Panc1 (cell line): ENCODE measurements at regions not wholly inside any gene's neighbourhood (a gene's known extent, or its start where the extent isn't known, plus 50 kb on each side); places are given as distances from the start of the nearest gene placed in this dataset.

Source experiments
- ATAC-seq: fragments of 200-7000 bp; cut with Tn5 transposase; 2 replicates; pipeline ENCODE4 v1.9.1; 2020; ENCODE audit warnings: mild to moderate bottlenecking, moderate library complexity
- BruUV-seq: library from RNA; stranded (reverse); fragments of 400-500 nt; replicated peaks from 2 replicates; lab custom pipeline; 2021; lab: Mats Ljungman, UMichigan
- CTCF ChIA-PET: fragments of 300-600 bp; sonication (Branson Sonifier 250); formaldehyde crosslinking; loops from one replicate; lab custom pipeline; 2022; ENCODE audit warnings: antibody characterized with exemption; lab: Charles Lee
- POLR2A ChIA-PET: fragments of 300-600 bp; sonication (Branson Sonifier 250); formaldehyde crosslinking; loops from one replicate; lab custom pipeline; 2022; ENCODE audit warnings: antibody characterized with exemption; lab: Charles Lee
- DNase-seq: peaks from one replicate; pipeline ENCODE4 v3.0.0-alpha.2; 2010; ENCODE audit warnings: low read depth, low spot score
- H3K27ac ChIP-seq: 2 replicates; pipeline ENCODE4 v1.5.1; 2011; ENCODE audit warnings: mild to moderate bottlenecking, low read length, inconsistent platforms
- H3K27me3 ChIP-seq: fragments of 200-500 bp; sonication (Bioruptor generic); 2 replicates; pipeline ENCODE4 v1.6.0; 2014; ENCODE audit warnings: low read length, inconsistent platforms; ENCODE audit not compliant: control insufficient read depth, insufficient read depth
- H3K36me3 ChIP-seq: fragments of 200-500 bp; sonication (Bioruptor generic); 2 replicates; pipeline ENCODE4 v1.5.1; 2014; ENCODE audit warnings: inconsistent platforms, mild to moderate bottlenecking, low read length, moderate library complexity; ENCODE audit not compliant: control insufficient read depth, insufficient read depth
- H3K4me1 ChIP-seq: 2 replicates; pipeline ENCODE4 v1.5.1; 2011; ENCODE audit warnings: inconsistent platforms, mild to moderate bottlenecking, low read length, moderate library complexity; ENCODE audit not compliant: control insufficient read depth, insufficient read depth
- H3K4me3 ChIP-seq, 2 experiments: 2 replicates each; pipeline ENCODE4 v1.5.1; 2011 to 2012; ENCODE audit warnings: low read depth in 2 of 2, low read length in 2 of 2, mild to moderate bottlenecking in 2 of 2, inconsistent platforms in 1 of 2, moderate library complexity in 1 of 2
- H3K9me3 ChIP-seq: fragments of 200-500 bp; sonication (Bioruptor generic); 2 replicates; pipeline ENCODE4 v1.5.1; 2014; ENCODE audit warnings: low read depth, mild to moderate bottlenecking, inconsistent platforms, low read length, moderate library complexity; ENCODE audit not compliant: control insufficient read depth, insufficient read depth
- POLR2AphosphoS5 ChIP-seq: IDR thresholded peaks from 2 replicates; pipeline ENCODE4 v1.6.1; 2012; ENCODE audit warnings: mild to moderate bottlenecking, low read depth, low read length, moderate library complexity
- REST ChIP-seq, 2 experiments: IDR thresholded peaks; 2 replicates each; pipeline ENCODE4 v1.6.1; 2011 to 2012; ENCODE audit warnings: low read depth in 2 of 2, control low read depth in 1 of 2, low read length in 1 of 2, mild to moderate bottlenecking in 1 of 2, moderate library complexity in 1 of 2; ENCODE audit not compliant: insufficient read depth in 1 of 2
- SIN3A ChIP-seq: IDR thresholded peaks from 2 replicates; pipeline ENCODE4 v1.6.1; 2012; ENCODE audit warnings: low read depth, mild to moderate bottlenecking, low read length, moderate library complexity, borderline replicate concordance; ENCODE audit not compliant: insufficient read depth
- TCF7L2 ChIP-seq: IDR thresholded peaks from 2 replicates; pipeline ENCODE4 v1.6.1; 2011; ENCODE audit warnings: mild to moderate bottlenecking, low read depth, low read length, inconsistent platforms
- in situ Hi-C: cut with HindIII; loops from 2 replicates; pipeline ENCODE4 v1.10.0; 2016; ENCODE audit warnings: low sequenced_read_pairs, low pct_unique_long_range_greater_than_20kb
- intact Hi-C: fragments of 100-400 bp; cut with micrococcal nuclease; formaldehyde crosslinking; loops from one replicate; pipeline ENCODE4 v1.10.0; 2022; ENCODE audit not compliant: unreplicated experiment
- TF ChIP-seq, protein P1 (sequence below): fragments of 450-650 bp; IDR thresholded peaks from 2 replicates; pipeline ENCODE4 v1.5.1; 2017; ENCODE audit warnings: mild to moderate bottlenecking

DNA sequence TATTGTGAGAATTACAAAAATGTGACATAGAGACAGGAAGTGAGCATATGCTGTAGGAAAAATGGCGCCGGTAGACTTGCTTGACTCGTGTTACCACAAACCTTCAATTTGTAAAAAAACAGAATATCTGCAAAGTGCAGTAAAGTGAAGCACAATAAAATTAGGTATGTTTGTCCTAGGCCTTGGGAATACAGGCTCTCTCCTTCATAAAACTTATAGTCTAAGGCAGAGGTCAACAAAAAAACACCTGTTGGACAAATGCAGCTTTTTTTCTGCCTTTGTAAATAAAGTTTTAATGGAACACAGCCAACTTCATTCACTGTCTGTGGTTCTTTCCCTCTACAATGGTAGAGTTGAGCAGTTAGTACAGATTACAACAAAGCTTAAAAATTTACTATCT, 216.8 kb upstream of the SATB1 start:
- no peak for DNase-seq
- TF ChIP-seq TCF7L2 (no peak), SIN3A (no peak), REST (IDR thresholded peaks at IDR 0.05; ENCODE audit: insufficient read depth in 1 of 2, low read depth in 2 of 2, low read length in 1 of 2) (no peak), POLR2AphosphoS5 (no peak)
- TF ChIP-seq, protein P1, sequence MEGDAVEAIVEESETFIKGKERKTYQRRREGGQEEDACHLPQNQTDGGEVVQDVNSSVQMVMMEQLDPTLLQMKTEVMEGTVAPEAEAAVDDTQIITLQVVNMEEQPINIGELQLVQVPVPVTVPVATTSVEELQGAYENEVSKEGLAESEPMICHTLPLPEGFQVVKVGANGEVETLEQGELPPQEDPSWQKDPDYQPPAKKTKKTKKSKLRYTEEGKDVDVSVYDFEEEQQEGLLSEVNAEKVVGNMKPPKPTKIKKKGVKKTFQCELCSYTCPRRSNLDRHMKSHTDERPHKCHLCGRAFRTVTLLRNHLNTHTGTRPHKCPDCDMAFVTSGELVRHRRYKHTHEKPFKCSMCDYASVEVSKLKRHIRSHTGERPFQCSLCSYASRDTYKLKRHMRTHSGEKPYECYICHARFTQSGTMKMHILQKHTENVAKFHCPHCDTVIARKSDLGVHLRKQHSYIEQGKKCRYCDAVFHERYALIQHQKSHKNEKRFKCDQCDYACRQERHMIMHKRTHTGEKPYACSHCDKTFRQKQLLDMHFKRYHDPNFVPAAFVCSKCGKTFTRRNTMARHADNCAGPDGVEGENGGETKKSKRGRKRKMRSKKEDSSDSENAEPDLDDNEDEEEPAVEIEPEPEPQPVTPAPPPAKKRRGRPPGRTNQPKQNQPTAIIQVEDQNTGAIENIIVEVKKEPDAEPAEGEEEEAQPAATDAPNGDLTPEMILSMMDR, result no peak
- CTCF ChIA-PET, result no interaction called here
- H3K27ac ChIP-seq, result no peak overlapping the region
- in situ Hi-C loops (no loop called here), intact Hi-C loops (no loop called here)
- H3K36me3 ChIP-seq, result no peaks in the 10 kb centered on the region
- no peak overlapping the region for H3K4me3 ChIP-seq
- no peaks in the 10 kb centered on the region for H3K4me1 ChIP-seq
- BruUV-seq, result no TSS peak
- ATAC-seq, result no peak
- H3K9me3 ChIP-seq, result no peaks in the 10 kb centered on the region
- H3K27me3 ChIP-seq, result no peaks in the 10 kb centered on the region
- POLR2A ChIA-PET, result no interaction called here

- Histone ChIP-seq H3K27me3 (no peaks in the 10 kb centered on the region), H3K36me3 (no peaks in the 10 kb centered on the region), H3K4me3 (no peak overlapping the region), H3K9me3 (no peaks in the 10 kb centered on the region), H3K4me1 (no peaks in the 10 kb centered on the region), H3K27ac (no peak overlapping the region)
- no peak for DNase-seq
- in situ Hi-C loops (no loop called here), intact Hi-C loops (no loop called here)
- CTCF ChIA-PET, result no interaction called here
- no peak for TF ChIP-seq SIN3A
- TF ChIP-seq, protein P1, result no peak
- no peak for TF ChIP-seq POLR2AphosphoS5
- TF ChIP-seq REST (IDR thresholded peaks at IDR 0.05; ENCODE audit: insufficient read depth in 1 of 2, low read depth in 2 of 2, low read length in 1 of 2), result no peak
- POLR2A ChIA-PET, result no interaction called here
- ATAC-seq, result no peak
- no TSS peak for BruUV-seq
Measured at GRCh38 chr3:18635215-18635614, 210.1 kb upstream of the SATB1 start.
